ENCODE measurements at regions not wholly inside any gene's neighbourhood (a gene's known extent, or its start where the extent isn't known, plus 50 kb on each side); places are given as distances from the start of the nearest gene placed in this dataset.

DNA sequence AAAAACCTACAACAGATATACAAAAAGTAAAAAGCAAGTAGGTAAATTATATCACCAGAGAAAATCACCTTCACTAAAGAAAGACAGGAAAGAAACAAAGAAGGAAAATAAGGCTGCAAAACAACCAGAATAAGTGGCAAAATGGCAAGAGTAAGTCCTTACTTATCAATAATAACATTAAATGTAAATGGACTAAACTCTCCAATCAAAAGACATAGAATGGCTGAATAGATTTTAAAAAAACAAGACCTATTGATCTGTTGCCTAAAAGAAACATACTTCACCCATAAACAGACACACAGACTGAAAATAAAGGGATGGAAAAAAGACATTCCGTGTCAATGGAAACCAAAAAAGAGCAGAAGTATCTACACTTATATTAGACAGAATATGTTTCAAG is 695.7 kb upstream of the FAT3 start:
- Histone ChIP-seq H3K4me2 (ENCODE audit: low read length) (no peak overlapping the region), H3K27me3 (ENCODE audit: low read depth, low read length) (no peaks in the 10 kb centered on the region), H3K9ac (ENCODE audit: low read length) (no peak overlapping the region), H3K9me3 (ENCODE audit: insufficient read depth, low read length) (0 out of 2 replicates have a peak, but pooled peaks cover 6% of the 10 kb centered on the region), H3K4me3 (ENCODE audit: low read length) (no peak overlapping the region), H3K36me3 (replicated peaks; ENCODE audit: low read depth, low read length) (no peaks in the 10 kb centered on the region), H3K27ac (ENCODE audit: low read length) (no peak overlapping the region), H3K4me1 (ENCODE audit: low read length) (no peaks in the 10 kb centered on the region), H4K20me1 (ENCODE audit: insufficient read depth, low read length) (no peaks in the 10 kb centered on the region), H3K79me2 (ENCODE audit: low read length) (no peaks in the 10 kb centered on the region), H2AFZ (ENCODE audit: low read depth, low read length) (no peak overlapping the region)
- no peak for TF ChIP-seq EZH2phosphoT487 (IDR thresholded peaks at IDR 0.05; ENCODE audit: low read depth)
- no peak for TF ChIP-seq CTCF (IDR thresholded peaks at IDR 0.05; ENCODE audit: low read depth, low read length)

DNA sequence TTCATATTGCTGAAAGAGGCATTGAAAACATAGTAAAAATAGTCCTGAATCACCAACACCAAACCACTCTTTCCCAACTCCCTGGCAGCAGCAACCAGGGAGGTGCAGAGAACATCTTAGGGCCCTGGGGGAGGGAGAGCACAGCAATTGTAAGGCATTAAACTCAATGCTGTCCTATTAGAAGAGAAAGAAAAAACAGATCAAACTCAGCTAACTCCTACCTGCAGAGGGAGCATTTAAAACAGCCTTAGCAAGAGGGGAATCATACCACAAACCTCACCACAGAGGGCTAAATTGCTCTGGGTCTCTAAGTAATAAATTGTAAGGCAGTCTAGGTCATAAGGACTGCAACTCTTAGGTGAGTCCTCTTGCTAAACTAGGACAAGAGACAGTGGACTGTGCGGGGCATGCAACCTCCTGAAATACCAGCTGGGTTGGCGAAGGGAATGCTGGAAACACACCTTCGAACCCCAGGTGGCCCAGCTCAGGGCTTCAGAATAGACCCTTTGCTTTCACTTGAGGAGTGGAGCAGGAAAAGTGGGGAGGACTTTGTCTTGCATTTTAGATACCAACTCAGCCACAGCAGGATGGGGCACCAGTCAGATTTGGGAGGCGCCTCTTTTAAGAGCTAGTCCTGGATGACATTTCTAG is 697.1 kb upstream of the FAT3 start:
- Histone ChIP-seq H3K27ac (ENCODE audit: low read length) (no peak overlapping the region), H4K20me1 (ENCODE audit: insufficient read depth, low read length) (no peaks in the 10 kb centered on the region), H3K4me1 (ENCODE audit: low read length) (peaks cover 4% of the 10 kb centered on the region)

GRCh38 chr11:91513734-91514133 is 710.9 kb upstream of the FAT3 start:
- no peaks in the 10 kb centered on the region for H3K36me3 ChIP-seq (replicated peaks; ENCODE audit: low read depth, low read length)
- no peaks in the 10 kb centered on the region for H4K20me1 ChIP-seq (ENCODE audit: insufficient read depth, low read length)
- H3K4me3 ChIP-seq (ENCODE audit: low read length): no peak overlapping the region
- no peak overlapping the region for H3K9ac ChIP-seq (ENCODE audit: low read length)
- no peaks in the 10 kb centered on the region for H3K27me3 ChIP-seq (ENCODE audit: low read depth, low read length)
- no peaks in the 10 kb centered on the region for H3K9me3 ChIP-seq (ENCODE audit: insufficient read depth, low read length)
- H2AFZ ChIP-seq (ENCODE audit: low read depth, low read length): no peak overlapping the region
- no peak overlapping the region for H3K27ac ChIP-seq (ENCODE audit: low read length)
- TF ChIP-seq EZH2phosphoT487 (IDR thresholded peaks at IDR 0.05; ENCODE audit: low read depth): no peak
- TF ChIP-seq CTCF (IDR thresholded peaks at IDR 0.05; ENCODE audit: low read depth, low read length): peak; percentile 51
- no peaks in the 10 kb centered on the region for H3K79me2 ChIP-seq (ENCODE audit: low read length)
- H3K4me2 ChIP-seq (ENCODE audit: low read length): no peak overlapping the region
- H3K4me1 ChIP-seq (ENCODE audit: low read length): no peaks in the 10 kb centered on the region

More for the DNA sequence above, 697.1 kb upstream of the FAT3 start:
- 0 out of 2 replicates have a peak, but pooled peaks cover 6% of the 10 kb centered on the region for H3K9me3 ChIP-seq (ENCODE audit: insufficient read depth, low read length)
- no peak for TF ChIP-seq EZH2phosphoT487 (IDR thresholded peaks at IDR 0.05; ENCODE audit: low read depth)
- TF ChIP-seq CTCF (IDR thresholded peaks at IDR 0.05; ENCODE audit: low read depth, low read length): no peak
- H3K36me3 ChIP-seq (replicated peaks; ENCODE audit: low read depth, low read length): no peaks in the 10 kb centered on the region
- no peak overlapping the region for H2AFZ ChIP-seq (ENCODE audit: low read depth, low read length)
- H3K27me3 ChIP-seq (ENCODE audit: low read depth, low read length): no peaks in the 10 kb centered on the region
- H3K79me2 ChIP-seq (ENCODE audit: low read length): no peaks in the 10 kb centered on the region
- H3K4me2 ChIP-seq (ENCODE audit: low read length): no peak overlapping the region
- no peak overlapping the region for H3K4me3 ChIP-seq (ENCODE audit: low read length)
- H3K9ac ChIP-seq (ENCODE audit: low read length): no peak overlapping the region

DNA sequence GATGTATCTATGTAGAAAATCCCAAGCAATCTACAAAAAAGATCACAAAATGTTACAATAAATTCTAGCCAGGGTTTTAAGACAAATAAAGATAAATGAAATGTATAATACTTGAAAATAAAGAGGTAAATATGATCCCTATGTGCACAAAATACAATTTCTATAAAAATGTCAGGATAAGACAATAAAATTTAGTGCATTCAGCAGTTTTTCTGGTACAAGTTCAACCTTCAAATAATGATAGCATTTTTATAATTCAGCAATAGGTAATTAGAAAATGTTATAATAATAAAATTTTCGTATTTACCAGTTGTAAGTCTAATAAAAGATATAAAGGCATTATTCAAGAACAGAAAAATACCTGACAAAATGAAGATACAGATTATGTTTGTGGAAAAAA is 726.8 kb upstream of the FAT3 start:
- H2AFZ ChIP-seq (ENCODE audit: low read depth, low read length): no peak overlapping the region
- H3K4me2 ChIP-seq (ENCODE audit: low read length): no peak overlapping the region
- no peak overlapping the region for H3K4me3 ChIP-seq (ENCODE audit: low read length)
- H3K36me3 ChIP-seq (replicated peaks; ENCODE audit: low read depth, low read length): no peaks in the 10 kb centered on the region
- H3K27me3 ChIP-seq (ENCODE audit: low read depth, low read length): no peaks in the 10 kb centered on the region
- TF ChIP-seq EZH2phosphoT487 (IDR thresholded peaks at IDR 0.05; ENCODE audit: low read depth): no peak
- no peak for TF ChIP-seq CTCF (IDR thresholded peaks at IDR 0.05; ENCODE audit: low read depth, low read length)
- peaks cover 6% of the 10 kb centered on the region; the same call in 1 of the 2 replicates for H3K4me1 ChIP-seq (ENCODE audit: low read length)
- no peaks in the 10 kb centered on the region for H3K79me2 ChIP-seq (ENCODE audit: low read length)
- H3K9ac ChIP-seq (ENCODE audit: low read length): no peak overlapping the region
- H4K20me1 ChIP-seq (ENCODE audit: insufficient read depth, low read length): no peaks in the 10 kb centered on the region
- H3K9me3 ChIP-seq (ENCODE audit: insufficient read depth, low read length): no peaks in the 10 kb centered on the region
- H3K27ac ChIP-seq (ENCODE audit: low read length): no peak overlapping the region
